ENCODE measurements at regions not wholly inside any gene's neighbourhood (a gene's known extent, or its start where the extent isn't known, plus 50 kb on each side); places are given as distances from the start of the nearest gene placed in this dataset.

DNA sequence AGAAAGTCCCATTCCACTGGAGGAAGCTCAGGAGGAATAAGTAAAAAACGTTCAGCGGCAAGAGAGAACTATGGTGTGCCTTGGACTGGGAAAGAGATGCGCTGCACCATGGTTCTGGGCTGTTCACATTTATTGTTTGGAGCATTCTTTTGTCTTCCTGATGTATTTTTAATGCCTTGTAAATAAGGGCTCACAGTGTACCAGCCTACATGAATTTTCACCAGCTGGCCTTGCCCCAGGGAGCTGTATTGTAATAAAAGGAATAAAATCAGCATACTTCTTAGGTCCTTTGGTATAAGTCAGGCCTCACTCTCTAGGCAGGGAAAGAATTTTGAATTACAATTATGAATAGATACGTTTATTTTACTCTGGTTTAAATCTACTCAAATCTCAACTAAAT is 1249.6 kb downstream of the CNTNAP5 start:
- no peak overlapping the region for H3K4me3 ChIP-seq (replicated peaks; ENCODE audit: low read depth, low read length)
- TF ChIP-seq, protein P1, sequence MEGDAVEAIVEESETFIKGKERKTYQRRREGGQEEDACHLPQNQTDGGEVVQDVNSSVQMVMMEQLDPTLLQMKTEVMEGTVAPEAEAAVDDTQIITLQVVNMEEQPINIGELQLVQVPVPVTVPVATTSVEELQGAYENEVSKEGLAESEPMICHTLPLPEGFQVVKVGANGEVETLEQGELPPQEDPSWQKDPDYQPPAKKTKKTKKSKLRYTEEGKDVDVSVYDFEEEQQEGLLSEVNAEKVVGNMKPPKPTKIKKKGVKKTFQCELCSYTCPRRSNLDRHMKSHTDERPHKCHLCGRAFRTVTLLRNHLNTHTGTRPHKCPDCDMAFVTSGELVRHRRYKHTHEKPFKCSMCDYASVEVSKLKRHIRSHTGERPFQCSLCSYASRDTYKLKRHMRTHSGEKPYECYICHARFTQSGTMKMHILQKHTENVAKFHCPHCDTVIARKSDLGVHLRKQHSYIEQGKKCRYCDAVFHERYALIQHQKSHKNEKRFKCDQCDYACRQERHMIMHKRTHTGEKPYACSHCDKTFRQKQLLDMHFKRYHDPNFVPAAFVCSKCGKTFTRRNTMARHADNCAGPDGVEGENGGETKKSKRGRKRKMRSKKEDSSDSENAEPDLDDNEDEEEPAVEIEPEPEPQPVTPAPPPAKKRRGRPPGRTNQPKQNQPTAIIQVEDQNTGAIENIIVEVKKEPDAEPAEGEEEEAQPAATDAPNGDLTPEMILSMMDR (IDR thresholded peaks at IDR 0.05; ENCODE audit: low read depth, low read length, missing control alignments): no peak
- DNase-seq (ENCODE audit: extremely low read depth, low read depth): no peak

DNA sequence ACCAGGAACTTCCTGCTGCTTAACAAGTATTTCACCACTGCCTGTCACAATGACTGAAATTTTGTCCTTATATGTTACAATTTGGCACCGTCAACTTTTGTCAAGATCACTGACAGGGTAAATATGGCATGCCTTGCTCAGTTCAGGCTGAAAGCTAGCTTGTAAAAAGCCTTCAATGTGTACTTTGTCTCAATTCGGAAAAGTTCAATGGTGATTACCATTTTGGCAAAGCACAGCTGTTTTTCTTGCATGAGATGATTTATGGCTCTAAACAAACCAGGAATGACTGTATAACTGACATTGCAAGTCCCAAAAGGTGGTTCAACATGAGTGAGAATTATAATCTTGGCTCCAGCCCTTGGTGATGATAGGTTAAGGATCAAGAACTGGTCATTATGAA is 1255.2 kb downstream of the CNTNAP5 start:
- no peak overlapping the region for H3K4me3 ChIP-seq (replicated peaks; ENCODE audit: low read depth, low read length)
- TF ChIP-seq, protein P1 (IDR thresholded peaks at IDR 0.05; ENCODE audit: low read depth, low read length, missing control alignments): no peak
- DNase-seq (ENCODE audit: extremely low read depth, low read depth): no peak

DNA sequence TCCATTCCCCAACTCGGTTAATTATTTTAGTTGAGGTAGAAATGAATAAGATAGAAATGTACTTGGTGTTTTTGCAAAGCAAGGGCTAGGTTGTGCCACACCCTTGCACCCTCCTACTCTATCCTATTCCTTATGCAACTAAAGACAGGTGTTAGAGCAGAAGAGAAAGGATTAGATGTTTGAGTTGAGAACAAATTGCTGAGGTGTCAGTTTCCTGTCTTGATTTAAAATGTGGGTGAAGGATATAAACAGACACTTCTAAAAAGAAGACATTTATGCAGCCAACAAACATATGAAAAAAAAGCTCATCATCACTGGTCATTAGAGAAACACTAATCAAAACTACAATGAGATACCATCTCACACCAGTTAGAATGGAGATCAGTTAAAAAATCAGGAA is 1256.2 kb downstream of the CNTNAP5 start:
- TF ChIP-seq, protein P1 (IDR thresholded peaks at IDR 0.05; ENCODE audit: low read depth, low read length, missing control alignments): no peak
- H3K4me3 ChIP-seq (replicated peaks; ENCODE audit: low read depth, low read length): no peak overlapping the region
- no peak for DNase-seq (ENCODE audit: extremely low read depth, low read depth)

DNA sequence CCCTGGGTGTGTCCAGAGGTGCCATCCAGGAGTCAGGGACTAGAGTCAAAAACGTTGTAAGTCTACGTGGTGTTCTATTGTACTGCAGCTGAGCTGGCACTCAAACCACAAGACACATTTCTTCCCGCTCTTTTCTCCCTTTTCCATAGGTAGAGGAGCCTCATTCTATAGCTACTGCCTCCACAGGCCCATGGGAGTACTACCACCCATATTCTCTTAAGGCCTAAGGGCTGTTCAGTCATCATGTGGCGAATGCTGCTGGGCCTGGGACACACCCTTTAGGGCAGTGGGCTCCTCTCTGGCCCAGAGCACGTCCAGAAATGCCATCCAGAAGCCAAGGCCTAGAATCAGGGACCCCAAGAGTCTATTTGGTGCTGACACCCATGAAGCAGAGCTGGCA is 1271.7 kb downstream of the CNTNAP5 start:
- TF ChIP-seq, protein P1 (IDR thresholded peaks at IDR 0.05; ENCODE audit: low read depth, low read length, missing control alignments): no peak
- no peak overlapping the region for H3K4me3 ChIP-seq (replicated peaks; ENCODE audit: low read depth, low read length)
- no peak for DNase-seq (ENCODE audit: extremely low read depth, low read depth)

DNA sequence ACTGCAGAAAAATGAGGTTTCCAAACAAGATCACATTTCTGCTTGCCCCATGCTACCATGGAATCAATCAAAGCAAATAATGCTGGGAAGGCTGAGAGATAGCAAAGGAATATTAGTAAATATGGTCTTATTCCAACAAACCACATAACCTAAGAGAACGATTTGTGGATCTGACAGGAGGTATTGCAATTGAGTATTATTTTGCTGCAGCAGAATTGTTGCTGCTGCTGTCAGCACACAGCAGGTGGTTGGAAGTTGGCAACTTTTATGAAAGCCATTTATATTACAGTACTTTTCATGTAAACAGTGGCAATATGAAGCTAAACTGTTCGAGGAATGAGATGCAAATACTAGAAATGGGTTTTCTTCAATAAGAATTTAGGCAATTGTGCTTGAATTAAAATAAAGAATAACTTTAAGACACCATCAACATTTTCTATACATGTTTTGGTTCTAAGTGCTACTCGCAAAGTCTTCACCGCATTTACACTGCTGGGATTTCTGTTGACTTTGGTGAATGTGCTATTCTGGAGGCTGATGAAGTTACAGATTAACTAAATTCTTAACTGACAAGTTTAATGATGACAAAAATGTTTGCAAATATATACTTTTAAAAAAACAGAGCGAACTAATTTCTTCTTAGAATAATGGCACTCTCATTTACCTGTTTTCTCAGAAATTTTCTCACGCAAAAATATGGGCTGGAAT is 1285.7 kb downstream of the CNTNAP5 start:
- TF ChIP-seq, protein P1 (IDR thresholded peaks at IDR 0.05; ENCODE audit: low read depth, low read length, missing control alignments): no peak
- no peak for DNase-seq (ENCODE audit: extremely low read depth, low read depth)

DNA sequence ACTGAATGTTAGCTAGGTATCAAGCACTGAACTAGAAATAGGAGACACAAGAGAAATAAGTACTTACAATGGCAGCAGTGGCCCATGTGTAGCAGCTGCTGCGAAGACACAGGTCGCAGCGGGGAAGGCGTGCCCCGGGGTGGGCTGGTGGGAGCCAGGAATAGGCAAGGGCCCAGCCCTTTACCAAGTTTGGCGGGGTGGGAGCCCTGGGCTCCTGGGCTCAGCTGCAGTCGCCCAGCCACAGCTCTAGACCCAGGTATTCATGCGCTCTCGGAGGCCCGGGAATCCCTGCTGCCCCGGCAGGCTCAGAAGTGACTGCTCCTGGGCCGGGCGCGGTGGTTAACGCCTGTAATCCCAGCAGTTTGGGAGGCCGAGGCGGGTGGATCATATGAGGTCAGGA is 1287.3 kb downstream of the CNTNAP5 start:
- no peak overlapping the region for H3K4me3 ChIP-seq (replicated peaks; ENCODE audit: low read depth, low read length)
- TF ChIP-seq, protein P1 (IDR thresholded peaks at IDR 0.05; ENCODE audit: low read depth, low read length, missing control alignments): no peak
- no peak for DNase-seq (ENCODE audit: extremely low read depth, low read depth)

More for the DNA sequence above, 1285.7 kb downstream of the CNTNAP5 start:
- no peak overlapping the region for H3K4me3 ChIP-seq (replicated peaks; ENCODE audit: low read depth, low read length)

DNA sequence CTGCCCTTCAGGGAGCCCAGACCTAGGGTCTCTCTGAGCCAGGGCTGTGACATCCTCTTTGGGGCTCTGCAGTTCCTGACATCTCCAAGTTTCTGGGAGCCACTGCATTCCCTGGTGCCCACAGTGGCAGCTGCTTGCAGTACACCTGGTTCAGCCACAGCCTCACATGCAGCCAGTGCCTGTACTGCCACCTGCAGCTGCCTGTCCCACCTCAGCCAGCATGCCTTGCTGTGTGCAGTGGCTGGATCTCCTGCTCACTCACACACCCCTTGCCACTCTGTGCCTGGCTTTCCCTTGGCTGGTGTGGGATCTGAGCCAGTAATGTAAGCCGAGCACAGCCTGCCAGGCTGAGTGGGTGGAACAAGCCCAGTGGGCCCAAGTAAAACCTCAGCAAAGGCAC is 1288.7 kb downstream of the CNTNAP5 start:
- no peak overlapping the region for H3K4me3 ChIP-seq (replicated peaks; ENCODE audit: low read depth, low read length)
- DNase-seq (ENCODE audit: extremely low read depth, low read depth): no peak
- TF ChIP-seq, protein P1 (IDR thresholded peaks at IDR 0.05; ENCODE audit: low read depth, low read length, missing control alignments): no peak

Measured in HFF-Myc (cell line).